SK-N-MC (cell line): ENCODE measurements at regions not wholly inside any gene's neighbourhood (a gene's known extent, or its start where the extent isn't known, plus 50 kb on each side); places are given as distances from the start of the nearest gene placed in this dataset.

Experiments
- EZH2 ChIP-seq: fragments of 200-600 bp; sonication (generic); IDR thresholded peaks from one replicate; pipeline ENCODE4 v1.6.1; 2017; ENCODE audit warnings: antibody characterized with exemption
- POLR2AphosphoS5 ChIP-seq: IDR thresholded peaks from 2 replicates; pipeline ENCODE4 v1.6.1; 2012; ENCODE audit warnings: mild to moderate bottlenecking, low read depth, low read length, borderline replicate concordance

DNA sequence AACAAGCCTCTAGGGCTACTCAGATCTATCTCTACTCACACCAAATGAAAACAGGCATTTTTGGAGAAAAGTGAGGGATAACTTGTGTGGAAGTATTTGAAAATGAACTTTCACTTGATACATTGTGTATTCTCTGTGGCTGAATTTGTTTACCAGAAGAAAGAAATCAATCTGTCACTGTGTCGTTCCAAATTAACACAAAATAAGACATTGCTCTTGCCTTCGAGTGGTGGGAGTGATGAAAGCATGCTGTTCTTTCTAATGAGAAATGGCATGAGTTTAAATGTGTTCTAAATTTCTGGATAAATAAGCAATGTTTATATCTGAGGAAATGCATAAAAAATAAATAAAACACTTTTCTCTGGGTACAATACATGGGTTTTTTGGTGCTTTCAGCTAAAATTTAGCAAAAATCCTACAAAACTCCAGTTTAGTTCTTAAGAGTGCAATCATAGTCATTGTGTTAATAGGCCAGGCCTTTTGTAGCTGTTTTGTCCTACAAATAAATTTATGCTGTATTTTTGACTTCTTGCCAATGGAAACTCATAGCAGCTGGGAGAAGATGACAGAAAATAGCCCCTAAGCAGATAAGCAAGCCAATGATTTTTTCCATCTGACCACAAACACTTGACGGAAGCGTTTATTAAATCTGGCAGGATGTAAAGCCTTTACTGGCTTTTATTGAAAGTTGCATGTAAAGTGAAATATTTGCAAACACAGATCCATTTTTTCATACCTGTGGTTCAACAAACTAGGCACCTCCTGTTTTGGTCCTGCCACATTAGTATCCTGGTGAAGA, 1064.1 kb upstream of the GHITM start:
- no peak for TF ChIP-seq EZH2
- no peak for TF ChIP-seq POLR2AphosphoS5
